Upper lobe of right lung (tissue), 1 donor: ENCODE measurements at regions not wholly inside any gene's neighbourhood (a gene's known extent, or its start where the extent isn't known, plus 50 kb on each side); places are given as distances from the start of the nearest gene placed in this dataset.

ENCODE experiments used
- ATAC-seq: fragments of 200-7000 bp; cut with Tn5 transposase; one replicate; pipeline ENCODE4 v1.9.1; 2020; ENCODE audit warnings: mild to moderate bottlenecking, moderate library complexity
- DNase-seq: peaks from one replicate; pipeline ENCODE4 v3.0.0-alpha.2; 2020
- H3K27ac ChIP-seq: fragments of 200-600 bp; one replicate; pipeline ENCODE4 v1.8.0; 2022
- H3K27me3 ChIP-seq: fragments of 200-600 bp; one replicate; pipeline ENCODE4 v1.8.0; 2022; ENCODE audit warnings: mild to moderate bottlenecking
- H3K36me3 ChIP-seq: fragments of 200-600 bp; one replicate; pipeline ENCODE4 v1.8.0; 2022
- H3K4me1 ChIP-seq: fragments of 200-600 bp; one replicate; pipeline ENCODE4 v1.8.0; 2022
- H3K4me3 ChIP-seq: fragments of 200-600 bp; one replicate; pipeline ENCODE4 v1.8.0; 2022; ENCODE audit warnings: mild to moderate bottlenecking
- H3K9me3 ChIP-seq: fragments of 200-600 bp; one replicate; pipeline ENCODE4 v1.8.0; 2022
- CTCF ChIP-seq: fragments of 200-600 bp; IDR thresholded peaks from one replicate; pipeline ENCODE4 v1.8.0; 2022; ENCODE audit warnings: antibody characterized with exemption
- intact Hi-C: fragments of 100-400 bp; cut with DNase I; formaldehyde crosslinking; loops from one replicate; pipeline ENCODE4 v1.11.0; 2022
- donor health status: DM: no; HTN: yes; CAD: no; lungs with severe emphysema.

DNA sequence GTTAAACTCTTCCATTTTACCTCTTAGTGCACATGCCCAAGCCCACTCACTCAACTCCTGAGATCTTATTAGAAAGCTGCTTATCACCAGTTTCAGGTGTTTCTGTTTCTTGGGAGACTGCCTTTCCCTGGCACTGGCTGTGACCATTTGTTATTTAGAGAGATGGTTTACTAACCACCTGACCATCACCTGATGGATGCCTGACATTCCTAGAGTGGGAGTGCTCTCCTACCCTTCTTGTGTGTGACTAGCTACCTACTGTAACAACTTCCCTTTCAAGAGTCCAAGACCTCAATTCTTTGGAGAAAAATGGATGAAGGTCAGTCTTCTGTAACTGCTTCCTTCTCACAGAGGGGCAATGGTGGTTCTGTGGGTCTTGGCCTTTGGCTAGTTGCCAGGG is 755.2 kb upstream of the ADAMTS5 start:
- DNase-seq, result no peak
- no peaks in the 10 kb centered on the region for H3K9me3 ChIP-seq
- ATAC-seq, result peak; percentile 78
- intact Hi-C loops, result no loop called here
- no peaks in the 10 kb centered on the region for H3K4me1 ChIP-seq
- no peaks in the 10 kb centered on the region for H3K36me3 ChIP-seq
- no peaks in the 10 kb centered on the region for H3K27me3 ChIP-seq
- no peak overlapping the region for H3K27ac ChIP-seq
- no peak overlapping the region for H3K4me3 ChIP-seq
- TF ChIP-seq CTCF, result no peak

- Histone ChIP-seq H3K4me1 (no peaks in the 10 kb centered on the region), H3K27me3 (no peaks in the 10 kb centered on the region), H3K36me3 (no peaks in the 10 kb centered on the region), H3K27ac (no peak overlapping the region), H3K9me3 (no peaks in the 10 kb centered on the region), H3K4me3 (no peak overlapping the region)
- intact Hi-C loops, result no loop called here
- DNase-seq (no peak), ATAC-seq (no peak)
- no peak for TF ChIP-seq CTCF
These were observed 754.8 kb upstream of the ADAMTS5 start for GRCh38 chr21:27721675-27722074.

DNA sequence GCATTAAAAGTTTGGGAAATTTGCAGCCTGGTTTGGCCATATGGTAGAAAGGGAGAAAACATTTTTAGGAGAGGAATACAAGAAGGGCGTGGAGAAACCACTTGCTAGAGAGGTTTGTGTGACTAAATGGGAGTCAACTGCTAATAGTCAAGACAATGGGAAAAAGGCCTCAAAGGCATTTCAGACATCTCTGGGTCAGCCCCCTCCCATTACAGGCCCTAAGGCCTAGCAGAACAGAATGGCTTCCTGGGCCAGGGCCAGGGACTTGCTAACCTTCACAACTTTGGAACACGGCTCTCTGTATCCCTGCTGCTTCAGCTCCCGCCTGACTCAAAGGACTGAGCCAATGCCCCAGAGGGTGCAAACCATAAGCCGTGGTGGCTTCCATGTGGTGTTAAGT is 752.3 kb upstream of the ADAMTS5 start:
- no peaks in the 10 kb centered on the region for H3K27me3 ChIP-seq
- TF ChIP-seq CTCF, result no peak
- H3K4me1 ChIP-seq, result no peaks in the 10 kb centered on the region
- H3K27ac ChIP-seq, result no peak overlapping the region
- intact Hi-C loops, result no loop called here
- ATAC-seq (no peak), DNase-seq (no peak)
- H3K36me3 ChIP-seq, result no peaks in the 10 kb centered on the region
- H3K4me3 ChIP-seq, result no peak overlapping the region
- no peaks in the 10 kb centered on the region for H3K9me3 ChIP-seq

- no peak for ATAC-seq
- Histone ChIP-seq H3K9me3 (no peaks in the 10 kb centered on the region), H3K36me3 (no peaks in the 10 kb centered on the region), H3K27ac (no peak overlapping the region), H3K4me3 (no peak overlapping the region), H3K4me1 (no peaks in the 10 kb centered on the region), H3K27me3 (no peaks in the 10 kb centered on the region)
- TF ChIP-seq CTCF, result no peak
- no peak for DNase-seq
- intact Hi-C loops, result no loop called here
These were observed 748.2 kb upstream of the ADAMTS5 start for GRCh38 chr21:27715131-27715530.

GRCh38 chr21:27713154-27714109 is 746.5 kb upstream of the ADAMTS5 start:
- Histone ChIP-seq H3K36me3 (no peaks in the 10 kb centered on the region), H3K4me1 (no peaks in the 10 kb centered on the region), H3K9me3 (no peaks in the 10 kb centered on the region), H3K27me3 (no peaks in the 10 kb centered on the region), H3K4me3 (no peak overlapping the region), H3K27ac (no peak overlapping the region)
- TF ChIP-seq CTCF, result no peak
- DNase-seq, result no peak
- peak; percentile 60 for ATAC-seq
- intact Hi-C loops, result no loop called here
